ENCODE measurements at regions not wholly inside any gene's neighbourhood (a gene's known extent, or its start where the extent isn't known, plus 50 kb on each side); places are given as distances from the start of the nearest gene placed in this dataset.
"Not testable (repeated sequence)": the region's sequence is repeated elsewhere in the genome, so short reads cannot be mapped to it uniquely, and the experiment has no call there.

GRCh38 chr5:176140138-176140537, 98.1 kb upstream of the SIMC1 start:
- DNase-seq (ENCODE audit: low spot score), result not testable (repeated sequence)

- DNase-seq (ENCODE audit: low spot score), result no peak
Measured at GRCh38 chr5:176144508-176144907, 93.7 kb upstream of the SIMC1 start.

GRCh38 chr5:176149948-176150347, 88.3 kb upstream of the SIMC1 start:
- DNase-seq (ENCODE audit: low spot score), result not testable (repeated sequence)

- no peak for DNase-seq (ENCODE audit: low spot score)
Measured at GRCh38 chr5:176151281-176151680, 86.9 kb upstream of the SIMC1 start.

- DNase-seq (ENCODE audit: low spot score), result no peak
Measured at GRCh38 chr5:176152191-176152929, 85.9 kb upstream of the SIMC1 start.

- DNase-seq (ENCODE audit: low spot score), result no peak
Measured at GRCh38 chr5:176152930-176153311, 85.3 kb upstream of the SIMC1 start.

- peak; percentile 8 for DNase-seq (ENCODE audit: low spot score)
Measured at GRCh38 chr5:176153741-176154140, 84.5 kb upstream of the SIMC1 start.

- no peak for DNase-seq (ENCODE audit: low spot score)
Measured at GRCh38 chr5:176154821-176155220, 83.4 kb upstream of the SIMC1 start.

- no peak for DNase-seq (ENCODE audit: low spot score)
Measured at GRCh38 chr5:176155922-176156359, 82.3 kb upstream of the SIMC1 start.

- no peak for DNase-seq (ENCODE audit: low spot score)
Measured at GRCh38 chr5:176157656-176158055, 80.6 kb upstream of the SIMC1 start.

GRCh38 chr5:176161431-176161830, 76.8 kb upstream of the SIMC1 start:
- DNase-seq (ENCODE audit: low spot score), result no peak

GRCh38 chr5:176162198-176162597, 76.0 kb upstream of the SIMC1 start:
- peak; percentile 6 for DNase-seq (ENCODE audit: low spot score)

GRCh38 chr5:176162888-176163287, 75.3 kb upstream of the SIMC1 start:
- DNase-seq (ENCODE audit: low spot score), result peak; percentile 5

- DNase-seq (ENCODE audit: low spot score), result no peak
Measured at GRCh38 chr5:176166427-176166826, 71.8 kb upstream of the SIMC1 start.

- no peak for DNase-seq (ENCODE audit: low spot score)
Measured at GRCh38 chr5:176167800-176168199, 70.4 kb upstream of the SIMC1 start.

GRCh38 chr5:176169393-176170063, 68.7 kb upstream of the SIMC1 start:
- no peak for DNase-seq (ENCODE audit: low spot score)

GRCh38 chr5:176170084-176170483, 68.1 kb upstream of the SIMC1 start:
- no peak for DNase-seq (ENCODE audit: low spot score)

GRCh38 chr5:176171171-176171760, 67.0 kb upstream of the SIMC1 start:
- peak; percentile 10 for DNase-seq (ENCODE audit: low spot score)

GRCh38 chr5:176172246-176172645, 66.0 kb upstream of the SIMC1 start:
- no peak for DNase-seq (ENCODE audit: low spot score)

GRCh38 chr5:176173647-176174046, 64.6 kb upstream of the SIMC1 start:
- no peak for DNase-seq (ENCODE audit: low spot score)

- no peak for DNase-seq (ENCODE audit: low spot score)
Measured at GRCh38 chr5:176174345-176175025, 63.7 kb upstream of the SIMC1 start.

Data from umbilical cord (tissue), 1 donor.